Lower leg skin (tissue), 3 donors: ENCODE measurements at regions not wholly inside any gene's neighbourhood (a gene's known extent, or its start where the extent isn't known, plus 50 kb on each side); places are given as distances from the start of the nearest gene placed in this dataset.

Experiments
- CTCF ChIP-seq, 3 donors: fragments of 450-650 bp; IDR thresholded peaks; one replicate each; pipeline ENCODE4 v1.5.1; 2016; ENCODE audit warnings: antibody characterized with exemption in 3 of 3, mild to moderate bottlenecking in 3 of 3, moderate library complexity in 2 of 3
- POLR2A ChIP-seq, 2 donors: fragments of 450-650 bp; IDR thresholded peaks; one replicate each; pipeline ENCODE4 v1.6.1; 2016 to 2017; ENCODE audit warnings: antibody characterized with exemption in 2 of 2, mild to moderate bottlenecking in 1 of 2, moderate library complexity in 1 of 2

- TF ChIP-seq CTCF (IDR thresholded peaks at IDR 0.05) (no peak), POLR2A (IDR thresholded peaks at IDR 0.05) (no peak)
These were observed 1027.7 kb downstream of the NR2F1-AS1 start for GRCh38 chr5:92553326-92553725.
